ENCODE measurements at regions not wholly inside any gene's neighbourhood (a gene's known extent, or its start where the extent isn't known, plus 50 kb on each side); places are given as distances from the start of the nearest gene placed in this dataset.

DNA sequence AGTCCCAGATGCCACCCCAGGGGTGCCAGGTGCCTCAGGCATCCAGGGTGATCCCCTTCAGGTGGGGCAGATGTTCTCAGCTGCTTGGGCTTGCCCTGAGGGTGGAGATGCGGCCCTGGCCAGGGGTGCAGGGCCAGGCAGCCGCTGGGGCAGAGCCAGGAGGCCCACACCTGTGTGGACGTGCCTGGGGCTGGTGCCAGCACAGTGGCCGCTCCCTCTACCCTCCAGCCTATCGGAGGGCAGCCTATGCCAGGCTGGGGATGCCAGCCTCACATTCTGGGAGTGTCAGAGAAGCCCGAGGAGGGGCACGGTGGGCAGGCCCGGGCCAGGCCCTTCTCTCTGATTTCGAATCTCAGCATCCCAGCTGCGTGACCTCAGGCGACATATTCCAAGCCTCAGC lies 96.5 kb upstream of the WNT4 start:
- TF ChIP-seq CTCF (IDR thresholded peaks at IDR 0.05; ENCODE audit: borderline replicate concordance, extremely low read depth, low read length, poor library complexity, severe bottlenecking) (no peak), EZH2 (IDR thresholded peaks at IDR 0.05; ENCODE audit: borderline replicate concordance, low read depth, low read length, severe bottlenecking) (no peak)
- H3K4me1 ChIP-seq (ENCODE audit: insufficient read depth, low read length): no peaks in the 10 kb centered on the region

GRCh38 chr1:22241250-22241649 lies 98.4 kb upstream of the WNT4 start:
- no peaks in the 10 kb centered on the region for H3K9me3 ChIP-seq (ENCODE audit: insufficient read depth, low read length, severe bottlenecking)
- DNase-seq: no peak
- H2AFZ ChIP-seq (ENCODE audit: low read depth, low read length): no peak overlapping the region
- H3K27ac ChIP-seq (ENCODE audit: low read length): no peak overlapping the region
- no peaks in the 10 kb centered on the region for H3K4me1 ChIP-seq (ENCODE audit: insufficient read depth, low read length)
- no peaks in the 10 kb centered on the region for H3K36me3 ChIP-seq (ENCODE audit: insufficient read depth, low read length)
- no peak overlapping the region for H3K4me3 ChIP-seq (ENCODE audit: low read depth in 1 of 2, low read length in 2 of 2)
- H3K27me3 ChIP-seq (ENCODE audit: insufficient read depth, low read length, poor library complexity): peaks cover 3% of the 10 kb centered on the region
- TF ChIP-seq EZH2 (IDR thresholded peaks at IDR 0.05; ENCODE audit: borderline replicate concordance, low read depth, low read length, severe bottlenecking) (no peak), CTCF (IDR thresholded peaks at IDR 0.05; ENCODE audit: borderline replicate concordance, extremely low read depth, low read length, poor library complexity, severe bottlenecking) (no peak)
- ATAC-seq (ENCODE audit: insufficient read depth, low read depth): no peak
- H3K79me2 ChIP-seq (ENCODE audit: insufficient read depth, low read length): no peaks in the 10 kb centered on the region
- H4K20me1 ChIP-seq (ENCODE audit: insufficient read depth, low read length): 0 out of 2 replicates have a peak, but pooled peaks cover 5% of the 10 kb centered on the region
- no peak overlapping the region for H3K4me2 ChIP-seq (ENCODE audit: insufficient read depth, low read length)
- H3K9ac ChIP-seq (ENCODE audit: low read depth, low read length): no peak overlapping the region

More for the DNA sequence above, 96.5 kb upstream of the WNT4 start:
- H3K4me3 ChIP-seq (ENCODE audit: low read depth in 1 of 2, low read length in 2 of 2): no peak overlapping the region
- peaks cover 5% of the 10 kb centered on the region for H3K27me3 ChIP-seq (ENCODE audit: insufficient read depth, low read length, poor library complexity)
- H4K20me1 ChIP-seq (ENCODE audit: insufficient read depth, low read length): 0 out of 2 replicates have a peak, but pooled peaks cover 5% of the 10 kb centered on the region
- no peak overlapping the region for H2AFZ ChIP-seq (ENCODE audit: low read depth, low read length)
- H3K27ac ChIP-seq (ENCODE audit: low read length): no peak overlapping the region
- no peaks in the 10 kb centered on the region for H3K79me2 ChIP-seq (ENCODE audit: insufficient read depth, low read length)
- no peaks in the 10 kb centered on the region for H3K9me3 ChIP-seq (ENCODE audit: insufficient read depth, low read length, severe bottlenecking)
- DNase-seq: no peak
- no peak for ATAC-seq (ENCODE audit: insufficient read depth, low read depth)
- H3K4me2 ChIP-seq (ENCODE audit: insufficient read depth, low read length): no peak overlapping the region
- H3K9ac ChIP-seq (ENCODE audit: low read depth, low read length): no peak overlapping the region
- no peaks in the 10 kb centered on the region for H3K36me3 ChIP-seq (ENCODE audit: insufficient read depth, low read length)

- H3K27me3 ChIP-seq (ENCODE audit: insufficient read depth, low read length, poor library complexity): no peaks in the 10 kb centered on the region
- TF ChIP-seq EZH2 (IDR thresholded peaks at IDR 0.05; ENCODE audit: borderline replicate concordance, low read depth, low read length, severe bottlenecking) (no peak), CTCF (IDR thresholded peaks at IDR 0.05; ENCODE audit: borderline replicate concordance, extremely low read depth, low read length, poor library complexity, severe bottlenecking) (no peak)
- no peaks in the 10 kb centered on the region for H3K4me1 ChIP-seq (ENCODE audit: insufficient read depth, low read length)
- H3K9ac ChIP-seq (ENCODE audit: low read depth, low read length): no peak overlapping the region
- no peak overlapping the region for H3K4me2 ChIP-seq (ENCODE audit: insufficient read depth, low read length)
- no peaks in the 10 kb centered on the region for H3K79me2 ChIP-seq (ENCODE audit: insufficient read depth, low read length)
- ATAC-seq (ENCODE audit: insufficient read depth, low read depth) (no peak), DNase-seq (no peak)
- no peak overlapping the region for H3K27ac ChIP-seq (ENCODE audit: low read length)
- H3K9me3 ChIP-seq (ENCODE audit: insufficient read depth, low read length, severe bottlenecking): no peaks in the 10 kb centered on the region
- H2AFZ ChIP-seq (ENCODE audit: low read depth, low read length): no peak overlapping the region
- H3K4me3 ChIP-seq (ENCODE audit: low read depth in 1 of 2, low read length in 2 of 2): no peak overlapping the region
- H4K20me1 ChIP-seq (ENCODE audit: insufficient read depth, low read length): peaks cover 5% of the 10 kb centered on the region; the same call in 1 of the 2 replicates
- no peaks in the 10 kb centered on the region for H3K36me3 ChIP-seq (ENCODE audit: insufficient read depth, low read length)
Measured at GRCh38 chr1:22241811-22242210, 98.9 kb upstream of the WNT4 start.
